H1 (cell line): ENCODE measurements at regions not wholly inside any gene's neighbourhood (a gene's known extent, or its start where the extent isn't known, plus 50 kb on each side); places are given as distances from the start of the nearest gene placed in this dataset.

Experiments
- ASH2L ChIP-seq: fragments of 200-600, 300-600 bp; sonication (generic); IDR thresholded peaks from one replicate; pipeline ENCODE4 v1.7.1; 2017; ENCODE audit warnings: low read length
- BCL11A ChIP-seq, 2 experiments: IDR thresholded peaks; one replicate each; pipeline ENCODE4 v1.6.1; 2011; ENCODE audit warnings: low read depth in 2 of 2, low read length in 2 of 2, mild to moderate bottlenecking in 2 of 2
- CTCF ChIP-seq, 3 experiments: IDR thresholded peaks; 1 replicate in 2 of 3; 2 replicates in 1 of 3; pipeline versions ENCODE4 v1.5.1 to v1.6.1; 2011; ENCODE audit warnings: low read length in 3 of 3, mild to moderate bottlenecking in 3 of 3, inconsistent platforms in 2 of 3, low read depth in 1 of 3, moderate library complexity in 1 of 3; ENCODE audit not compliant: insufficient read depth in 1 of 3; ENCODE audit errors: control extremely low read depth in 1 of 3
- NRF1 ChIP-seq: IDR thresholded peaks from 2 replicates; pipeline ENCODE4 v1.6.1; 2011; ENCODE audit warnings: mild to moderate bottlenecking, low read depth, low read length, improper control_type of control experiment
- POLR2A ChIP-seq, 2 experiments: IDR thresholded peaks; 1 replicate in 1 of 2; 2 replicates in 1 of 2; pipeline ENCODE4 v1.6.1; 2011; ENCODE audit warnings: low read depth in 2 of 2, low read length in 2 of 2, mild to moderate bottlenecking in 2 of 2; ENCODE audit errors: control extremely low read depth in 1 of 2
- POLR2AphosphoS5 ChIP-seq: IDR thresholded peaks from 2 replicates; pipeline ENCODE4 v1.6.1; 2011; ENCODE audit warnings: low read depth, low read length
- RBBP5 ChIP-seq: IDR thresholded peaks from 2 replicates; pipeline ENCODE4 v1.7.1; 2012; ENCODE audit warnings: low read depth, mild to moderate bottlenecking, inconsistent platforms, low read length, moderate library complexity, borderline replicate concordance
- RFX5 ChIP-seq: IDR thresholded peaks from 2 replicates; pipeline ENCODE4 v1.6.1; 2011; ENCODE audit warnings: low read depth, low read length, improper control_type of control experiment, borderline replicate concordance
- SUZ12 ChIP-seq: fragments of 200-600 bp; sonication (generic); IDR thresholded peaks from 2 replicates; pipeline ENCODE4 v1.6.1; 2012; ENCODE audit warnings: mild to moderate bottlenecking, inconsistent platforms, low read length, moderate library complexity, mixed read lengths
- TAF1 ChIP-seq: IDR thresholded peaks from 2 replicates; pipeline ENCODE4 v1.6.1; 2011; ENCODE audit warnings: mild to moderate bottlenecking, low read depth, low read length
- YY1 ChIP-seq: IDR thresholded peaks from 2 replicates; pipeline ENCODE4 v1.6.1; 2011; ENCODE audit warnings: low read depth, mild to moderate bottlenecking, low read length

- TF ChIP-seq BCL11A (IDR thresholded peaks at IDR 0.05; ENCODE audit: low read depth in 2 of 2, low read length in 2 of 2) = no peak
- TF ChIP-seq CTCF (IDR thresholded peaks at IDR 0.05; ENCODE audit: control extremely low read depth in 1 of 3, insufficient read depth in 1 of 3, low read depth in 1 of 3, low read length in 3 of 3) = no peak
- TF ChIP-seq NRF1 = no peak
- no peak for TF ChIP-seq POLR2AphosphoS5
- no peak for TF ChIP-seq YY1
- no peak for TF ChIP-seq POLR2A (IDR thresholded peaks at IDR 0.05; ENCODE audit: control extremely low read depth in 1 of 2, low read depth in 2 of 2, low read length in 2 of 2)
- TF ChIP-seq SUZ12 = no peak
- TF ChIP-seq TAF1 = no peak
- TF ChIP-seq RBBP5 = no peak
- no peak for TF ChIP-seq ASH2L
- TF ChIP-seq RFX5 = no peak
These were observed 135.0 kb upstream of the SNX2 start for GRCh38 chr5:122639864-122640263.
